Activated CD4-positive, alpha-beta T cell treated with anti-CD3 and anti-CD28 coated beads, Interleukin-2, amount 50 U/mL, for 48 hours (primary cell): ENCODE measurements at regions not wholly inside any gene's neighbourhood (a gene's known extent, or its start where the extent isn't known, plus 50 kb on each side); places are given as distances from the start of the nearest gene placed in this dataset.
"Not testable (repeated sequence)": the region's sequence is repeated elsewhere in the genome, so short reads cannot be mapped to it uniquely, and the experiment has no call there.

Experiments
- DNase-seq, 2 experiments: peaks; one replicate each; pipeline ENCODE4 v3.0.0-alpha.2; 2020

- DNase-seq = no peak
Observed at GRCh38 chr12:72723732-72724131, 451.6 kb downstream of the TRHDE start.

DNA sequence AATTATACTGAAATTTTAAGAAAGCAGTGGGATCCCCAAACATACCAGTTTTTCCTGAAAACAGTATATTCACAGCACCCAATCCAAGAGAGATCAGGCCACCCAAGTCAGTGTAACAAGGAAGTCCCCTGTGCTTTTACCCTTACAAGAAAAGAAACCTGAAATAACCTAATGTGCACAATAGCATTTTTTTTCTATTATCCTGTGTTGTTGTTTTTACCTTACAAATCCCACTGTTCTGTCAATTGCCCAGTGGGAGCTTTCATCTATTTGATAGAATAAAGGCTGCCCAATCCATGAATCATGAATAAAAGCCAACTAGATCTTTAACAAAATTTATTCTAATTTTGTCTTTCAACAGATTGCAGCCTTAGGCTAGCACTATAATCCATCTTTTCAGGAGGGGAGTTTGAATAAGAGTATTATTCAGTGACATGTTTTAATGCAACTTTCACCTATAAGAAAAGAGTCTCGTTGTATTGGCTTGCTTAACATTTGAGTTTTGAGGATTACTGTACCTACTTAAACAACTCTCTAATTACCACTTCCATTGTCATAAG is 457.4 kb downstream of the TRHDE start:
- no peak for DNase-seq

- DNase-seq = no peak
Observed at GRCh38 chr12:72734581-72734980, 462.4 kb downstream of the TRHDE start.

DNA sequence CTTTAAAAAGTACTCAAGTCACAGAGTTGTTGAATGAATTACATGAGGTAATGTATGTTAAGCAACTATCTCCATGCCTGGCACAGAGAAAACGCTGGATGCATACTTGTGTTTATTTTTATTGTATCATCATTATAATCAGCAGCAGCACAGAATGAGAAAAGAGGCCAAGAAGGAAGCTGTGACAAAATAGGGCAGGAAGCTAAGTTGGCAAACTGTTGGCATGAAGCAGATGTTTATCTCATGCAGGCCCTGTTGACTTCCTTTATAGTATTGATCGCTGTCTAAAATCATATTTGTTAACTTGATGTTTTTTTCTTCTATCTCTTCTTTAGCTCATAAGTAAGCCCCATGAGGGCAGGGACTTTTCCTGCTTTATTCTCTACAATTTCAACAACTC is 466.6 kb downstream of the TRHDE start:
- no peak for DNase-seq

DNA sequence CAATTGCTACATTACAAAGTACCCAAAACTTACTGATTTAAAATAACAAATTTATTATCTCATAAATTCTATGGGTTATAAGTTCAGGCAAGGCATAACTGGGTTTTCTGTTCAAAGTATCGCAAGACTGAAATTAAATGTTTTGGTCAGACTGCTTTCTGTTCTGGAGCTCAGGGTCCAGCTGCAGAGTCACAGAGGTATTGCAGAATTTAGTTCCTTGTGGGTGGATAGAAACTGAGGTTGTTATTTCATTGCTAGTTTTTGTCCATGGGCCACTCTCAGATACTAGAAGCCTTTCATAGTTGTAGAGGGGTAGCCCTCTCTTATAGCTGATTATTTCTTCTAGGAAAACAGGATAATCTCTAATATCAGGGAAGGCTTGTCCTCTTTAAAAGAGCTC is 467.9 kb downstream of the TRHDE start:
- no peak for DNase-seq

GRCh38 chr12:72742568-72742967 is 470.4 kb downstream of the TRHDE start:
- DNase-seq = no peak

- no peak for DNase-seq
Observed at GRCh38 chr12:72746048-72746447, 473.9 kb downstream of the TRHDE start.

- DNase-seq = no peak
Observed at GRCh38 chr12:72747111-72747849, 475.1 kb downstream of the TRHDE start.

DNA sequence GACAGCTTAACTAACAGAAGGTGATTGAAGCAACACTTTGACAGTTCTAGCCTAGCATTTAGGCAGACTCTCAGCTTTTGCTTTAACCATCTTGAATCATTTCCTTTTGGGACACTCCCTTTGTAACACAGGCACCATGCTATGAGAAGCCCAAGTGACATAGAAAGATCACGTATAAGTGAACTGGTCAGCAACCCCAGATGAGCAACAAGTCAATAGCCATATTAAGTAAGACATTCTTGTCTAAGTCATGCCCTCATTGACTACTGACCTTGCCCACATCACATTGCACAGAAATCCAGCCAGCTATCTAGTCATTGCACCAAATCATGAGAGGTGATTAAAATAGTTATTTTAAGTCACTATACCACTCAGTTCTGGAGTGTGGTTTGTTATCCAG is 476.8 kb downstream of the TRHDE start:
- DNase-seq = no peak

GRCh38 chr12:72753571-72753970 is 481.4 kb downstream of the TRHDE start:
- DNase-seq = no peak

DNA sequence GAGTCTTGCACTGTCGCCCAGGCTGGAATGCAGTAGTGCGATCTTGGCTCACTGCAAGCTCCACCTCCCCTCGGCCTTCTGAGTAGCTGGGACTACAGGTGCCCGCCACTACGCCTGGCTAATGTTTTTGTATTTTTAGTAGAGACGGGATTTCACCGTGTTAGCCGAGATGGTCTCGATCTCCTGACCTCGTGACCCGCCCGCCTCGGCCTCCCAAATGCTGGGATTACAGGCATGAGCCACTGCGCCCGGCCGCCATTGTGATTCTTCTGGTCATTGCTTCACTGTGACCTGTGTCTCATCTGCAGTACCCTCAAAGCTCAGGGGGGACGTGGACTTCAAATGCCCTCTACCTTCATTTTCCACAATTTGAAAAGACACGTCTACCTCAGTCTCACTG is 481.9 kb downstream of the TRHDE start:
- not testable (repeated sequence) for DNase-seq

DNA sequence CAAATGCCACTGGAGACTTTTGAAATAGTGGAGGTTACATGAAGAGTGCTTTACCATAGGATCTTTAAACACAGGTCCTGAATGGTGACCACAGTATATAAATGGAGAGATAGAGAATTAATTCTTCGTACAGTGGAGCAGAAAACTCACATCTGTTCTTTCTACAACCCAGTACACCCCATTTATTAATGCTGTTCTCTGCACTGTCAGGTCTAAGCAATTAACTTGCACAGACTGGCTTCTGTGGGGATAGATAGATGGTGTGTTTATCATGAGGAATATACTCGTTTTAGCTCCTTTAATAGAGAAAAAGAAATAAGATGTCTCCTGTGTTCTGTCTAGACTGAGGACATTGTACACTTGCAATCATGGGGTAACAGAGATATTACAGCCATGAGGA is 494.3 kb downstream of the TRHDE start:
- DNase-seq = no peak

DNA sequence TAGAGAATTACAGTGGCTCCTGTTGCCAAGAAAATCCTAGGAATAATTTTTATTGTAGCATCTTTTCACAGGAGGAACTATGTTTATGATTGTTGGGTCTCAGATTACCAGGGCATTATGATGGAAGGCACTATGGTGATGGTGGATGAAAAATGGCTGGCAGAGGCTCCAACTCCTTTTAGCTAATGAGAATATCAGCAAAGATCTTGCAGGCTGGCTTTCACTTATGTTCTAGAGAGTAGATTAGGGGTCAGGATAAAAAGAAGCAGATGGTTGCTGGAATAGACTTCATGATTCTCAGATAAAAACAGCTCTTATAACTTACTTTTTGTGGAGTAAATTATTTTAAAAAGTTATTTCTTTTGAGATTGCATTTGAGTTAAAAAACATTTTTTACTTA is 501.9 kb downstream of the TRHDE start:
- DNase-seq = no peak

GRCh38 chr12:72777806-72778205 is 505.6 kb downstream of the TRHDE start:
- DNase-seq = no peak

GRCh38 chr12:72790273-72790672 is 518.1 kb downstream of the TRHDE start:
- DNase-seq = no peak

DNA sequence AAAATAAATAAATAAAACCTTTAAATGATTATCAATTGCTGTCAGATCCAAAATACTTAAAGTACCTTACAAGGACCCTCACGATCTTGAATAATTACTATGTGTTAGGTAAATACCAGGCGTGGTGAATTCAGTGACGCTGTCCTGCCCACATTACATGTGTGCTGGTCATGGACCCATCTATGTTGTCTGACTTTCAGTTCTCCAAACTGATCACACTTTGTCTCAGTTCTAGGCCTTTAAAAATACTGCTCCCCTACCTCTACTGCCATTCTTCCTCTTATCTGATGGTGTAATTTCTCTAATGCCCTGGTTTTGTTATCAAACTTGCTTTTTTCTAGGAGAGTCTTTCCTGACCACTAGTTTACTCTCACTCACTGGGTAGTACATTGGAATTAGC is 520.7 kb downstream of the TRHDE start:
- no peak for DNase-seq

- DNase-seq = no peak
Observed at GRCh38 chr12:72793796-72794195, 521.6 kb downstream of the TRHDE start.

DNA sequence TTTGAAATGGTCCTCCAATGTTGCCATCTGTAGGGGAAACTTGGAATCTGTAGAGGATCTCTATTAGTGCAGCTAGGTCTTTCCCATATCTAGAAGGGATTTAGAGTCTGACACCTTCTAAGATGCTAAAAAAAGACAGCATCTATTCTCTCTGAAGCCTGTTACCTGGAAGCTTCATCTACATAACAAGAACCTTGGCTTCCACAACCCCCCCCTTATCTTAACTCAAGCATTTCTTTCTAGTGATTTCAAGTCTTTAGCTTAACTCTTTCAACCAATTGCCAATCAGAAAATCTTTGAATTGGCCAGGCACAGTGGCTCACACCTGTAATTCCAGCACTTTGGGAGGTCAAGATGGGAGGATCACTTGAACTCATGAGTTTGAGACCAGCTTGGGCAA is 543.3 kb downstream of the TRHDE start:
- DNase-seq = no peak

GRCh38 chr12:72828662-72829324 is 556.6 kb downstream of the TRHDE start:
- DNase-seq = no peak

DNA sequence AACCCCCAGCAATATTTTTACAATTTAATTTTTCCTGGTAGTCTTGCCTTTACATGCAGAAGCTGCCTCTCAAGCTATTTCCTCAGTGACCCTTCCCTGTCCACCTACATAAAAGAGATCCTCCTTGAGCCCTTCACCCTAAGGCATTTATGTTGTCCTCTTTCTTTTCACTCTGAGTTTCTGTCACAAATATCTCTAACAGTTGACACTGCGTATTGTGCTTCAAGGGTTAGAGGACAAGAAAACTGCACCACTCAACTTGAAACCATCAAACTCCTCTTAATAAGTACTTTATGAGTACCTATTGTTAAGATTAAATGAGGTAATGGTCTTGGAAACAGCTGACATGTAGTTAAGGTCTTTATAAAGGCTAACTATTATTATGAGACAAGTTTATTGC is 557.7 kb downstream of the TRHDE start:
- DNase-seq = no peak

DNA sequence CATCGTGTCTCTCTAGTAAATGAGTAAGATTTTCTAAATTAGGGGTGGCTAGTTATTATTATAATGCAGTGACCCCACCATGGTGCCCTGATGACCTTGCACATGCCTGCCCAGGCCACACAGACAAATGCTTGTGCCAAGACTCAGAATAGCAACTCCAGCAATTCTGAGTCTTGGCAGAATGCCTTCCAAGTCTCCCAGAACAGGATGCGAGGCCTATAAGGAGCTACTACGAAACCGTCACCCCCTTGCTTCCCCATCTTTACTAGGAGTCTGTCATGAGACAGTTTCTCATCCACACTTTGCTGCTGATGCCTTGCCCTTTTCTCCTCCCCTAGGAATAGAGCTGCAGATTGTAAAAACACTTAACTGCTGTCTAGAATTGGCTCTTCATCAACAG is 559.9 kb downstream of the TRHDE start:
- DNase-seq = no peak

- no peak for DNase-seq
Observed at GRCh38 chr12:72836194-72836593, 564.0 kb downstream of the TRHDE start.

- DNase-seq = no peak
Observed at GRCh38 chr12:72839696-72840095, 567.5 kb downstream of the TRHDE start.

GRCh38 chr12:72863671-72864070 is 591.5 kb downstream of the TRHDE start:
- no peak for DNase-seq

DNA sequence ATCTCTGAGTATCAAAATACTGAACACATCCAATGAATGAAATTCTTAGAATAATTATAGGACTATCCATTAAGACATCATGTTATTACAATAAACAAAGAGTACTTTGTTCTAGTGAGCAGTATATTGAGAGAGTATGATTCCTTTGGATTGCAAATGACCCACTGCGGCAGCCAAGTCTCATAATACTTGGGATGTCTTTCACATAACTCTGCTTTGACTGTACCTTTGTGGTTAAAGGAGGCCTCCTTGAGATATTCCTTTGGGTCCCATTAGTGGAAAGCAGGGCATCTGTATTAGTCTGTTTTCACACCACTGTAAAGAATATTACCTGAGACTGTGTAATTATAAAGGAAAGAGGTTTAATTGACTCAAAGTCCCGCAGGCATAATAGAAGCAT is 593.8 kb downstream of the TRHDE start:
- DNase-seq = no peak
